ENCODE measurements at regions not wholly inside any gene's neighbourhood (a gene's known extent, or its start where the extent isn't known, plus 50 kb on each side); places are given as distances from the start of the nearest gene placed in this dataset.

GRCh38 chr11:104523611-104524010 is 359.7 kb upstream of the PDGFD start:
- TF ChIP-seq REST (IDR thresholded peaks at IDR 0.05; ENCODE audit: insufficient read depth in 1 of 2, low read depth in 2 of 2, low read length in 2 of 2), result no peak
- TF ChIP-seq TAF1 (IDR thresholded peaks at IDR 0.05; ENCODE audit: borderline replicate concordance, insufficient read depth, low read length), result no peak
- no peak for TF ChIP-seq FOXP2 (optimal IDR thresholded peaks at IDR 0.05; ENCODE audit: borderline replicate concordance, extremely low read depth, extremely low read length, insufficient read depth)
- TF ChIP-seq POLR2AphosphoS5 (IDR thresholded peaks at IDR 0.05; ENCODE audit: low read depth, low read length), result no peak
- no peak for TF ChIP-seq SIN3A (IDR thresholded peaks at IDR 0.05; ENCODE audit: borderline replicate concordance, insufficient read depth, low read length)

GRCh38 chr11:104522650-104523049 is 358.7 kb upstream of the PDGFD start:
- TF ChIP-seq POLR2AphosphoS5 (IDR thresholded peaks at IDR 0.05; ENCODE audit: low read depth, low read length), result no peak
- no peak for TF ChIP-seq FOXP2 (optimal IDR thresholded peaks at IDR 0.05; ENCODE audit: borderline replicate concordance, extremely low read depth, extremely low read length, insufficient read depth)
- TF ChIP-seq REST (IDR thresholded peaks at IDR 0.05; ENCODE audit: insufficient read depth in 1 of 2, low read depth in 2 of 2, low read length in 2 of 2), result no peak
- no peak for TF ChIP-seq SIN3A (IDR thresholded peaks at IDR 0.05; ENCODE audit: borderline replicate concordance, insufficient read depth, low read length)
- TF ChIP-seq TAF1 (IDR thresholded peaks at IDR 0.05; ENCODE audit: borderline replicate concordance, insufficient read depth, low read length), result no peak

- TF ChIP-seq POLR2AphosphoS5 (IDR thresholded peaks at IDR 0.05; ENCODE audit: low read depth, low read length), result no peak
- no peak for TF ChIP-seq REST (IDR thresholded peaks at IDR 0.05; ENCODE audit: insufficient read depth in 1 of 2, low read depth in 2 of 2, low read length in 2 of 2)
- no peak for TF ChIP-seq FOXP2 (optimal IDR thresholded peaks at IDR 0.05; ENCODE audit: borderline replicate concordance, extremely low read depth, extremely low read length, insufficient read depth)
- TF ChIP-seq TAF1 (IDR thresholded peaks at IDR 0.05; ENCODE audit: borderline replicate concordance, insufficient read depth, low read length), result no peak
- TF ChIP-seq SIN3A (IDR thresholded peaks at IDR 0.05; ENCODE audit: borderline replicate concordance, insufficient read depth, low read length), result no peak
Measured at GRCh38 chr11:104522123-104522522, 358.2 kb upstream of the PDGFD start.

- TF ChIP-seq REST (IDR thresholded peaks at IDR 0.05; ENCODE audit: insufficient read depth in 1 of 2, low read depth in 2 of 2, low read length in 2 of 2), result no peak
- TF ChIP-seq SIN3A (IDR thresholded peaks at IDR 0.05; ENCODE audit: borderline replicate concordance, insufficient read depth, low read length), result no peak
- TF ChIP-seq TAF1 (IDR thresholded peaks at IDR 0.05; ENCODE audit: borderline replicate concordance, insufficient read depth, low read length), result no peak
- no peak for TF ChIP-seq FOXP2 (optimal IDR thresholded peaks at IDR 0.05; ENCODE audit: borderline replicate concordance, extremely low read depth, extremely low read length, insufficient read depth)
- no peak for TF ChIP-seq POLR2AphosphoS5 (IDR thresholded peaks at IDR 0.05; ENCODE audit: low read depth, low read length)
Measured at GRCh38 chr11:104510169-104510568, 346.2 kb upstream of the PDGFD start.

- TF ChIP-seq REST (IDR thresholded peaks at IDR 0.05; ENCODE audit: insufficient read depth in 1 of 2, low read depth in 2 of 2, low read length in 2 of 2) (no peak), POLR2AphosphoS5 (IDR thresholded peaks at IDR 0.05; ENCODE audit: low read depth, low read length) (no peak), SIN3A (IDR thresholded peaks at IDR 0.05; ENCODE audit: borderline replicate concordance, insufficient read depth, low read length) (no peak), TAF1 (IDR thresholded peaks at IDR 0.05; ENCODE audit: borderline replicate concordance, insufficient read depth, low read length) (no peak), FOXP2 (optimal IDR thresholded peaks at IDR 0.05; ENCODE audit: borderline replicate concordance, extremely low read depth, extremely low read length, insufficient read depth) (no peak)
Measured at GRCh38 chr11:104490182-104490581, 326.2 kb upstream of the PDGFD start.
